Muscle layer of colon (tissue), 2 donors: ENCODE measurements at regions not wholly inside any gene's neighbourhood (a gene's known extent, or its start where the extent isn't known, plus 50 kb on each side); places are given as distances from the start of the nearest gene placed in this dataset.

Source experiments
- H3K27ac ChIP-seq: one replicate; pipeline ENCODE4 v1.7.0; 2013; ENCODE audit warnings: low read depth, mild to moderate bottlenecking, low read length, moderate library complexity
- H3K27me3 ChIP-seq, 2 donors: one replicate each; pipeline ENCODE4 v1.7.0; 2013; ENCODE audit warnings: low read length in 2 of 2, mild to moderate bottlenecking in 2 of 2; ENCODE audit not compliant: insufficient read depth in 2 of 2, control insufficient read depth in 1 of 2
- H3K36me3 ChIP-seq: one replicate; pipeline ENCODE4 v1.7.0; 2013; ENCODE audit warnings: mild to moderate bottlenecking, low read length; ENCODE audit not compliant: insufficient read depth
- H3K4me1 ChIP-seq: one replicate; pipeline ENCODE4 v1.7.0; 2013; ENCODE audit warnings: mild to moderate bottlenecking, low read length; ENCODE audit not compliant: insufficient read depth
- H3K4me3 ChIP-seq, 2 donors: one replicate each; pipeline ENCODE4 v1.7.0; 2013; ENCODE audit warnings: low read length in 2 of 2, low read depth in 1 of 2, mild to moderate bottlenecking in 1 of 2, moderate library complexity in 1 of 2
- H3K9ac ChIP-seq: one replicate; pipeline ENCODE4 v1.7.0; 2013; ENCODE audit warnings: low read length
- H3K9me3 ChIP-seq: one replicate; pipeline ENCODE4 v1.7.0; 2013; ENCODE audit warnings: mild to moderate bottlenecking, low read length
- donor health status: abdominal sarcoma.
- donor health status: Adenocarcinoma of cecum.

- Histone ChIP-seq H3K4me1 (peaks cover 18% of the 10 kb centered on the region), H3K9ac (no peak overlapping the region), H3K4me3 (no peak overlapping the region), H3K27ac (no peak overlapping the region), H3K27me3 (peaks cover 0 to 1% of the 10 kb centered on the region in 2 donors), H3K36me3 (no peaks in the 10 kb centered on the region), H3K9me3 (no peaks in the 10 kb centered on the region)
Measured at GRCh38 chr13:31048521-31048920, 113.2 kb downstream of the HSPH1 start.

DNA sequence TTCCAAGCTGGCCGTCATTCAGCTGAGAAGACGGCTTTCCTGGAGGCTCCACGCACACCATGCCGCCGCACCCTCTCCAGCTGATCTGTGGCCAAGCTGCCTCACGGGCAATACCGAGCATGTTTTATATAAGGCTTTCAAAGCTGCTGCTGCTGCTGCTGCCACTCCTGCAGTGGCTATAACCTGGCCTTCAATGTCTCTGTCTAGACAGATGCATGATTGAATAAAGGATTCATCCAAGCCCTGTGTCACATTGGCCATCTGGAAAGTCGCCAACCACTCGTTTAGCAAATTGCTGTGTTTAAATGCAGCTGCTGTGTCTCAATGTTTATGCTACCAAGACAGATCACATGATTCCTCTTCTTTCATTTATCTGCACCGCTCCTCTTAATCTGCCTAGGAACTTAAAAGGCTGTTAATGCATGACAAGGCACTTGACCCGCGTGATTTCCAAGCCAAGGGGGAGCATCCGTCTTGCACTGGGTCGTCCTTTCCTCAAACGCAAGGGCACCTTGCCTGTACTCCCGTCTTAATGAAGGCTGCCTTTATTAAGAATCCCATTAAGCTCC is 114.3 kb downstream of the TEX26 start:
- H3K36me3 ChIP-seq = no peaks in the 10 kb centered on the region
- H3K9ac ChIP-seq = no peak overlapping the region
- no peaks in the 10 kb centered on the region for H3K9me3 ChIP-seq
- peaks cover 18% of the 10 kb centered on the region for H3K4me1 ChIP-seq
- no peaks in the 10 kb centered on the region for H3K27me3 ChIP-seq
- H3K4me3 ChIP-seq = peak overlapping the region in 1 of 2 donors; percentile 33
- H3K27ac ChIP-seq = no peak overlapping the region

GRCh38 chr13:31045286-31046081 is 113.0 kb downstream of the TEX26 start:
- Histone ChIP-seq H3K9me3 (no peaks in the 10 kb centered on the region), H3K4me3 (no peak overlapping the region), H3K9ac (no peak overlapping the region)

DNA sequence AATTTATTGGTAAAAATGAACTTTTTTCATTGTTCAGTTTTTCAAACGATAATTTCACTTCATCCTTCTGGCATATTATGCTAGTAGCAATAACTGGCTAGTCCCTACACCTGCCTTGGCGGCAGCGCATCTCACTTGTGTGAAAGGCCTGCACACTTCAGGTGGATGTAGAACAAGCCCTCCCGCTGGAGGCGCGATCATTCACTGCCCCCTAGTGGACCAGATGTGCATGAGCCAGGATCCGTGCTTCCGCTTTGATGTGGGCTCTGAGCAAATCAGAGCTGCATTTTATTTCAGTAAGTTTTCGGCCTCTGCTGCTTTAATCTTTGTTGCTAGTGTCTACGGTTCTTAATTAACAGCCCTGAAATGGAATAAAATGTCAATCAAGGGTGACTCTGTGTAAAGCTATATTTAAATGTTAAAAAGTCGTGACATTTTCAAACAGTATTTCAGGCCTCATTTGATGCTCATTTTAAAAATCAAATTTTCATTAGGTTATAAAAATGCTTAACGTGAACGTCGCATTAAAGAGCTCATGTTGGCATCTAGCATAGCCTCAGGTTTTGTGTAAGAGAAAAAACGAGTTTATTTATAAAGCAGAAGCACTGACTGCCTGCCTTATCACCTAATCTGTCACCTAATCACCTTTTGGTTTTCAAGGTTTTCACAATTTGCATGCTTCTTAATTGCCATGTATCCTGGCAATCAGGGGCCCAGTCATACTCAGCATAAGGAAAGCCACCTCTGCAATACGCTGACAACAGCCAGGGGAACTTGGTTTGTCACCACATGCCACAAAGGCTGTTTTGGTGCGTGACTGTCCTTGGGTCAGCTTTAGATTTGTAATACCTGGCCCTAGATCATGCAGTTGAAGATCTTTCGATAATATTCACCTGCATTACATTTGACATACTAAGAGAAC is 112.2 kb downstream of the TEX26 start:
- Histone ChIP-seq H3K36me3 (no peaks in the 10 kb centered on the region), H3K4me3 (no peak overlapping the region), H3K9me3 (no peaks in the 10 kb centered on the region), H3K4me1 (peaks cover 18% of the 10 kb centered on the region), H3K27ac (no peak overlapping the region), H3K27me3 (no peaks in the 10 kb centered on the region), H3K9ac (no peak overlapping the region)

More at GRCh38 chr13:31045286-31046081, 113.0 kb downstream of the TEX26 start:
- H3K4me1 ChIP-seq = peaks cover 18% of the 10 kb centered on the region
- H3K27ac ChIP-seq = no peak overlapping the region
- H3K36me3 ChIP-seq = no peaks in the 10 kb centered on the region
- H3K27me3 ChIP-seq = no peaks in the 10 kb centered on the region

- Histone ChIP-seq H3K36me3 (no peaks in the 10 kb centered on the region), H3K27me3 (no peaks in the 10 kb centered on the region), H3K9me3 (no peaks in the 10 kb centered on the region), H3K4me3 (no peak overlapping the region), H3K4me1 (peaks cover 18% of the 10 kb centered on the region), H3K27ac (no peak overlapping the region), H3K9ac (no peak overlapping the region)
Measured at GRCh38 chr13:31043957-31044356, 111.5 kb downstream of the TEX26 start.

DNA sequence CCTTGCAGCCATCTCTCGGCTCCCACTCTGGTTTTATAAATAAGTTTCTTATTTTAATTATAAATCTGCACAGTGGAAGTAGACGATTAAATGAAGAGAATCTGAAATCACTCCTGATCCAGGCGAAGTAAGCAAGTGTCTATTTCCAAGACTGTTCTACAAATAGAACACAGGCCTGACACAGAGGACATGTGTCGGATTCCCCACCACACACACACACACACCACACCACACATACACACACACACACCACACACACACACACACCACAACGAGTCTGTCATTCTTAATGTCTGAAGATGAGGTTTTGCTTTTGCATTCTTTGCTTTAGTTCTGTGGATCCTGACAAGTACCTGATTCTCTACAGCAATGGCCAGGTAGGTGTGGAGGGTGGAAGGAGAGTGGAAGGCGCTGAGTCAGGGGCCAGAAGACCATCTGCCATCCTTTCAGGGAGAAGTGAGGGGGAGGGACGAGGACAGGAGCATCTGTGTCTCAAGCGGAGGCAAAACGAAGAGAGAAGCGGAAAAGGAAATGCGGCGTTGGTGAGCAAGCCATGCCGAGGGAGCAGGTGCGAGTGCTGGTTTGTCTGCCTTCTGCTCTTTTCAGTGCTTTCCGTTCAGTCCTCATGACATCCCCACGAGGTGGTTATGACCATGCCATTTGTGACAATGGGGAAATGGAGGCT is 110.2 kb downstream of the TEX26 start:
- H3K9me3 ChIP-seq = no peaks in the 10 kb centered on the region
- H3K27ac ChIP-seq = no peak overlapping the region
- H3K27me3 ChIP-seq = no peaks in the 10 kb centered on the region
- peaks cover 18% of the 10 kb centered on the region for H3K4me1 ChIP-seq
- H3K4me3 ChIP-seq = no peak overlapping the region
- H3K9ac ChIP-seq = no peak overlapping the region
- H3K36me3 ChIP-seq = no peaks in the 10 kb centered on the region

DNA sequence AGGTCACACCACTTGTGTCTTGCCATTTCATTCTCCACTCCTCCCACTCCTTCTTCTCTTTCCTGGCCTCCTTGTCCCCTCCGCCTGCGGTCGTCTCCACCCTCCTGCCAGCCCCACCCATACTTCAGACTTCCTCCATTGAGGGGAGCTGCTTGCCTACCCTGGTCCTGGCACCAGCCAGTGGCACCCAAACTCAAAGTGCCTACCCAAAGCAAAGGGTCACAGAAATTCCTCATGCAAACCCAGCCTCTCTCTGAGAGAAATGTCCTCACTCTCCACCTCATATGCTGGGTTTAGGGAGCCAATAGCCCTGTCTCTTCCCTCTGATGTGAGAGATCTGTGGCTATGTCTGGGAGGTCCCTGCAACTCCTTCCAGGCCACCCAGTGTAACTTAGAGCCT is 109.6 kb downstream of the TEX26 start:
- no peaks in the 10 kb centered on the region for H3K27me3 ChIP-seq
- H3K27ac ChIP-seq = no peak overlapping the region
- peaks cover 13% of the 10 kb centered on the region for H3K4me1 ChIP-seq
- H3K4me3 ChIP-seq = no peak overlapping the region
- no peaks in the 10 kb centered on the region for H3K36me3 ChIP-seq
- H3K9ac ChIP-seq = no peak overlapping the region
- H3K9me3 ChIP-seq = no peaks in the 10 kb centered on the region

DNA sequence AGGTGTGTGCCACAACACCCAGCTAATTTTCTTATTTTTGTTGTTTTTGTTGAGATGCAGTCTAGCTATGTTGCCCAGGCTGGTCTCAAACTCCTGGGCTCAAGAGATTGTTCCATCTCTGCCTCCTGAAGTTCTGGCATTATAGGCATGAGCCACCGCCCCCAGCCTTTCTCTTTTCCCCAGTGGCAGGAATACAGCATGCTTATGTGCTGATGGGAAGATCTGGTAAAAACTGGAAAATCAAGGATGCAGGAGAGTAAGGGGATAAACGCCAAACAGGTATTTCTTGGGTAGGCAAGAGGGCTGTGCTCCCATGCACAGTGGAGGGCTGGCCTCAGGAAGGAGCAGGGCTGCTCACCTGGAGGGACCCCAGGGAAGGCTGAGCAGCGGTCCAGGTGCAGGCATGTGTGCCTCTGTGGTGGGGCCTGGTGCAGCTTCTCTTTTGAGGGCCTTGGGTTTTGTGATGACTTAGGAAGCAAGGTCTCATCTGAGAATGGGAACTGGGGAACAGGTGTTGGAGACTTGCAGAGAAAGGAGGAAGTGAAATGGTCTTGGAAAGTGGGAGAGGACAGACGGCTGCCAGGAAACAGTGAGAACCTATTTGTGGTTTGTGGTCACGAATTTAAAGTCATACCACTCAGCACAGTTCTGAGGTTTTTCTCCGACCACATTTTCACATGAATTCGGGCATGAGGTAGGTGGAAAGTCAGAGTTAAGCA is 106.5 kb downstream of the TEX26 start:
- H3K36me3 ChIP-seq = no peaks in the 10 kb centered on the region
- H3K9ac ChIP-seq = no peak overlapping the region
- H3K27ac ChIP-seq = no peak overlapping the region
- H3K4me3 ChIP-seq = no peak overlapping the region
- H3K27me3 ChIP-seq = no peaks in the 10 kb centered on the region
- peaks cover 4% of the 10 kb centered on the region for H3K4me1 ChIP-seq
- no peaks in the 10 kb centered on the region for H3K9me3 ChIP-seq

DNA sequence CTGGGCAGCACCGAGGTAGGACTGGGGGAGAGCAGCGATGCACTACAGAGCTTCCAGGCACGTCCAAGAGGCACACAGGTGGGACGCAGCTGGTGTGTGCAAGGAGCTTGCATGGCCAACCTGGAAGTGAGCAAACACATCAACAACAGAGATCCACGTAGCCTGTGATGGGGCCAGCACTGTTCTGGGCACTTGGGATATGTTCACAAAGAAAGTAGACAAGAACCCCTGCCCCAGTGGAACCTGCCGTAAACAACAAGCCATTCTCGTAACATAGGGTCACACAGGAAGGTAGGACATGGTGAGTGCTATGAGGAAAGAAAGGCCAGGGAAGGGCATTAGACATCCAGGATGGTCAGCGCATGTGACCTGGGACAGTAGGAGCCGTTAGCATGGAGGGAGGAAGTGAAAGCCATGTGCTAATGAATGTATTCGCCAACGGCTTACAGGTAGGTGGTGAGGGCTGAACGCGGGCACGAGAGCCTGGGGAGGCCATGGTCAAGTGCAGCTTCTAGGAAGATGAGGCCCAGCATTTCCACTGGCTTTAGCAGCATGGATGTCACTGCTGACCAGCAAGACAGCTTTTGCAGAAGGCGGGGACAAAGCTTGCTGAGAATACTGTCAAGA is 105.5 kb downstream of the TEX26 start:
- Histone ChIP-seq H3K27ac (no peak overlapping the region), H3K4me3 (no peak overlapping the region), H3K36me3 (no peaks in the 10 kb centered on the region), H3K9me3 (no peaks in the 10 kb centered on the region), H3K4me1 (peaks cover 4% of the 10 kb centered on the region), H3K9ac (no peak overlapping the region), H3K27me3 (no peaks in the 10 kb centered on the region)
